ENCODE measurements at regions not wholly inside any gene's neighbourhood (a gene's known extent, or its start where the extent isn't known, plus 50 kb on each side); places are given as distances from the start of the nearest gene placed in this dataset.

- TF ChIP-seq CTCF (IDR thresholded peaks at IDR 0.05; ENCODE audit: low read length), result no peak
- no peak for TF ChIP-seq EZH2 (IDR thresholded peaks at IDR 0.05; ENCODE audit: borderline replicate concordance, low read length)
These were observed 1258.7 kb upstream of the GJE1 start for GRCh38 chr6:140874066-140874465.
